Stimulated activated CD4-positive, alpha-beta T cell treated with anti-CD3 and anti-CD28 coated beads, Interleukin-1b, Interleukin-23, amount 100 ng/mL, for 48 hours (primary cell): ENCODE measurements at regions not wholly inside any gene's neighbourhood (a gene's known extent, or its start where the extent isn't known, plus 50 kb on each side); places are given as distances from the start of the nearest gene placed in this dataset.
"Not testable (repeated sequence)": the region's sequence is repeated elsewhere in the genome, so short reads cannot be mapped to it uniquely, and the experiment has no call there.

ENCODE experiments used
- DNase-seq: peaks from one replicate; pipeline ENCODE4 v3.0.0-alpha.2; 2020

- no peak for DNase-seq
Observed at GRCh38 chr2:105522645-105523044, 123.8 kb upstream of the FHL2 start.

DNA sequence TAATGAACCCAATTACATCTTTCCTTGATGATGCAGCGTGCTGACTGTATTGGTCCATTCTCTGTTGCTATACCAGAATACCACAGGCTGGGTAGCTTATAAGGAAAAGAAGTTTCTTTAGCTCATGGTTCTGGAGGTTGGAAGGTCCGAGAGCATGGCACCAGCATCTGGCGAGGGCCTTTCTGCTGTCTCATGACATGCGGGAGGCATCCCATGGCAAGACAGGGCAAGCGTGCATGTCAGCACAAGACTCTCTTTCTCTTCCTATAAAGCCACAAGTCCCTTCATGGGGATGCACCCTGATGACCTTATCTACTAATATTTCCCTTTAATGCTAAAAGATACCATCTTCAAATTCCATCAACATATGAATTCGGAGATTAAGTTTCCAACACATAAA lies 122.8 kb upstream of the FHL2 start:
- DNase-seq: no peak

DNA sequence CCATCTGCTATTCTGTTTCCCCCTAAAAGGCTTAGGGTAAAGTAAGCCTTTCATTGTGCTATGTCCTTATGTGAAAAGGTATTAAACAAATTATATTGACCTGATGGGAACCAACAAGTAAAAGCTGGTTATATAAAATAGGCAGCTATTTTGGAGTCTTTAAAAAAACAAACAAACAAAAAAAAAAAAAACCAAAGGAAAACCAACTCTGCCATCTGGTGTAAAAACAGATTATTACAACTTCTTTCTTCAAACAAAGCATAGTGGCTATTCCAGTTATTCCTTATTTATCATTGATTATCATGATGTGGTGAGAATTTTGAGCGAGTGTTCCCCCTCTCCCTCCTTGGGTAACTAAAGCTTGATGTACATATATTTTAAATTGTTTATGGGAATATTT lies 122.3 kb upstream of the FHL2 start:
- no peak for DNase-seq

DNA sequence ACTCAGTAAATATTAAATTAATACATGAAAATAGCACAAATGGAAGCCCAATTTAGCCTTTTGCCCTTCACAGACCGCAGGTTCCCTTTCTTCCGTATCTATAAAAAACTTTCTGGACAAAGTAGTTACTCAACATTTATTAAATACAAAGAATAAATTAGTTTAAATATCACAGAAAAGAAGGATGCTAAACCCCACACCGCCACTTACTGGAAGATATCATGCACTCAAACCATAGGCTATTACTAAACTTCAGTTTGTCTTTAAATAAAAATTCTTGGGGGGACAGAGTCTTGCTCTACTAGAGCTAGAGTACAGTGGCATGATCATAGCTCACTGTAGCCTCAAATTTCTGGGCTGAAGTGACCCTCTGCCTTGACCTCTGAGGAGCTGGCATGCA lies 120.7 kb upstream of the FHL2 start:
- no peak for DNase-seq

GRCh38 chr2:105518897-105519296 lies 120.0 kb upstream of the FHL2 start:
- no peak for DNase-seq

GRCh38 chr2:105517814-105518705 lies 119.2 kb upstream of the FHL2 start:
- no peak for DNase-seq

DNA sequence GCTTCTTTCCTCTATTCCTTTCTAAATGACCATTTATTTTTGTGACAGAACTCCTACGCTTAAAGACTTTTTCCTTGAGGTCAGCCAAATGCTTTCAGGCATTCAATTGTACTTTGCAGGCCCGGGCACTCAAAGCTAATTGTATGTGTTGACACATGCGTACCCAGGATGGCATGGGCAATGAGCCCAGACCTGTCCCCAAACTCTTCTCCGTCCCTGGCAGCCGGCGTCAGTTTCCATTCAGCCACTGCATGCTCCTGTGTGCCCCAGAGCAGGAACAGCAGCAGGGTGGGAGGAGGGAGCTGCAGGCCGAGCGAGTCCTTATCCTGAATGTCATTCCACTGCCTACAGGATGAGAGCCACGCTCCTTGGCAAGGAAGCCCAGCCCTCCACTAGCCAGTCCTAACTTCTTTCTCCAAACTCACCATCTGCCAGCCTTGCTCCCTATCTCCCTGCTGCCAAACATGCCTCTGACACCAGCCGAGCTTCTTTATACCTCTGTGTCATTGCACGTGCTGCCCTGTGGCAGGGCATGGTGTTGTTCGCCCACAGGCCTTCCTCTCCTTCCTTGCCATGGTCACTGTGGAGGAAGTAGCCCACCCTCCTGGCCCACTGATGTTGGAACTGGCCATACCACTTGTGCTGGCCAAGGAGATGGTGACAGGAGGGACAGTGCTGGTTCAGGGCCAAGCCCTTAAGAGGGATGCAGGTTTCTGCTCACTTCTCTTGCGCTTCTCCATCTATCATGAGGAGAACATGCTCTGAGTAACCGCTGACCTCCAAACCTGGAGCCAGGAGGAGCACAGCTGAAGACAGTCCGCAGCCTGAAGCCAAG lies 116.9 kb upstream of the FHL2 start:
- DNase-seq: no peak

DNA sequence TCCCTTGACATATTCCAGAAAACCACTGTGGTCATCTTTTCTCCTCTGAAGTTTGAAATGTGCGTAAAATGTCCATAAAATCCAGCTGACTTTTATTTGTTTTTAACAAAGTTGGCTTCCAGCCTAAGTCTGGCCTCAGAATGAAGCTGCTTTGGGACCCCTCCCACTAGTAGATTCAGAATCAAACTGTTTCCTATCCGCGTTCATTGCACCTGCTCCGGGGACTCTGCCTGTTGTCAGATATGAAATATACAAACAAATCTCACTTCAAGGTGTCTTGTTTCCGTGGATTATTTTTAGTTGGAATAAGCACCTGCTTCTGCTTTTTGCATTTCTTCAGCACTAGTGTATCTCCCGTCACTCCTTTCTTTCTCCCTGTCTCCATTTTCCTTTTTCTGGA lies 115.7 kb upstream of the FHL2 start:
- no peak for DNase-seq

- DNase-seq: no peak
Observed at GRCh38 chr2:105510761-105511528, 112.1 kb upstream of the FHL2 start.

- DNase-seq: no peak
Observed at GRCh38 chr2:105509269-105510086, 110.6 kb upstream of the FHL2 start.

DNA sequence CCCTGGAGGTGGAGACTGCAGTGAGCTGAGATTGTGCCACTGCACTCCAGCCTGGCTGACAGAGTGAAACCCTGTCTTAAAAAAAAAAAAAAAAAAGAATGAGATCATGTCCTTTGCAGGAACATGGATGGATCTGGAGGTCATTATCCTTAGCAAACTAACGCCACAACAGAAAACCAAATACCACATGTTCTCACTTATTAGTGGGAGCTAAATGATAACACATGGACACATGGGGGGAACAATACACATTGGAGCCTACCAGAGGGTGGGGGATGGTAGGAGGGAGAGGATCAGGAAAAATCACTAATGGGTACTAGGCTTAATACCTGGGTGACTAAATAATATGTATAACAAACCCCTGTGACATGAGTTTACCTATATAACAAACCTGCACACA lies 108.0 kb upstream of the FHL2 start:
- DNase-seq: not testable (repeated sequence)

GRCh38 chr2:105504459-105504858 lies 105.6 kb upstream of the FHL2 start:
- DNase-seq: no peak

DNA sequence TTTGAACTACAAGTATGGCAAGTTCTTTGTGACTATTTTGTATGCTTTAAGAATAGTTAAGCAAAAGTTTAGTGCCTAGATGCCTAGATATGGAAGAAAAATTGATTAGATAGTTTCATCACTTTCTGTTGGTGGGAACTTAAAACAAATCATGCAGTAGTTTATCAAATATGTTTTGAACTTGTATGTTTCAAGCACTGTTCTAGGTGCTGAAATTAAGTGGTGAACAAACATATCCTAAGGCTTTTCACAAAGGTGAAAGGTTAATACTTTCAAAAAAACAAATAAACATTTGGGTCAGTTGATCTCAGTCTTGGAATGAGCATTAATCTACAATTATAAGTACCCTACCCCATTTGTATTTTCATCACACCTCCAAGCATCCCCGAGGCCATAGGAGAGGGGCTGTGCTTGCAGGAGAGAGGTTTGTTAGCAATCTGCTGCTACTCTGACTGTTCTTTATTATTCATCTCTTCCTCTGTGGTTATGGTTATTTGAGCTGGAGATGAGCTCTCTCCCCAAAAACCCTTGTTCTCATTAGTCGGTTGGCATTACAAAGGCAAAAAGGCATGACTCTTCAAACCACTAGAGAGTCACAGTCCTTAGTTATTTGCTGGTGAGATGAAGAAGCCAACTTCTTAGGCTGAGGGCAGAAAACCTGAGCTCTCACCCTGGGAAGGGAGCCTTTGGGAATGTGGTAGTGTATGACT lies 103.9 kb upstream of the FHL2 start:
- DNase-seq: no peak

- no peak for DNase-seq
Observed at GRCh38 chr2:105498281-105498846, 99.5 kb upstream of the FHL2 start.

DNA sequence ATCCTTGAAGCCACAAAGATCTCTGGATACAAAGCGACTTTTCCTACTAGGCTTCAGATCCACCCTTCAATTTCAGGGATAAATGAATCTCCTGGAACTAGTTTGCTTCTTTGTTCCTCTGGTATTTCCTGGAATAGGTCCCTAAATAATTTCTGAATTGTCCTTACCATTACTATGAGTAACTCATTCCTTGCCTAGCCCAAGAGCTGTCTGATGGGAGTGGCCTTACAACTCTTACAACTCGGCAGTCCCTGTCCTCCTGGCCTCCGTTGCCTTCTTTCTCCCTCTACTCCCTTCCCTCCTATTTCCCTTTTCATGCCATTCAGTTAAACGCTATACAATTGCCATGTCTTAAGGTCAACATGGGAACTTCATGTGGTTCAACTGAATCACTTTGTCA lies 98.2 kb upstream of the FHL2 start:
- no peak for DNase-seq

DNA sequence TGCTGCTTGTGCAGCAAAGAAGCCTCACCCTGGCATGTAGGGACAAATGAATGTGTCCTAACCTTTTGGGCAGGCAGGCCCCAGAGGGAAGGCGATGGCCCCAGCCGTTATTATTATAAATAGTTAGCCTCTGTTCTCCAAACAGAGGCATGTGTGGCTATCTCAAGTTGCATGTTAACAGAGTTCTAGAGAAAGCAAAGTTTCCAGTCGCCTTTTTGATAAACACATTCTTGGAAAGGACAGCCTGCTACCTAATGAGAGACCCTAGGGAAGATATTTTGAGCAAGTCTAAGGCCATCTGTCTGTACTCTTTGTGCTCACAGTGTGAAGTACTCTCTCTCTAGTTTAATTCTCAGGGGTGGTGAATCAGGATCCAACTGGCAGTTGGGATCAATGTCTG lies 97.4 kb upstream of the FHL2 start:
- no peak for DNase-seq

DNA sequence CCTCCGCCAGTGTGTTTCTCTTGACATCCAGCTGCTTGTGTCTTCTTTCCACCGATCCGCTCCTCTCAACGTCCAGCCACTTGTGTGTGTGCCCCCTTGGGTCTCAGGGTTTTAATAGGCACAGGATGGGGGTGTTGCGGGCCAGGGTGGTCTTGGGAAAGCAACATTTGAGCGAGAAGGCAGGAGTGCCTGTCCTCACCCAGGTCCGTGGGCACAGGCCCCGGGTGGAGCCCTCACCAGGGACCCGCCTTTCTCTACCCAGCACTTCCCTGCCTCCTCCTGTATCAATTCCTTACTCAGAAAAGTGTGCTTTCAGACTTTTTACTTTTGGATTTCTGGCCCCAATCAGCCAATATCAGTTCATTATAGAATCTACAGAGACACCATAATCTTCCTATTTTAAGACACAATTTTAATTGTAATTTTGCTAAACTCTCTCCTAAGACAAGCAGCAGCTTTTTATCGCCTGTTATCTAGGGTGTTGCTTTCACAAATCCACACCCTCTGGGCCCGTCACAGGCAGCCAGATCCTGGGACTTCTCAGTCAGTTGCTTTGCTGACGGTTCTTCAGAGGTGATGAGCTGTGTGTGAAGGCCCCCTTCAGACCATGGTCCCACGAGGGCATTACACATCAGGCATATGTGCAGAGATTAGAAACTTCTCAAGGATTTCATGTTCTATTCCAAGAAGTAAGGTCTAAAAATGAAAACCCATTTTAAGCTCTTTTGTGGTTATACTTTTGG lies 96.0 kb upstream of the FHL2 start:
- no peak for DNase-seq

DNA sequence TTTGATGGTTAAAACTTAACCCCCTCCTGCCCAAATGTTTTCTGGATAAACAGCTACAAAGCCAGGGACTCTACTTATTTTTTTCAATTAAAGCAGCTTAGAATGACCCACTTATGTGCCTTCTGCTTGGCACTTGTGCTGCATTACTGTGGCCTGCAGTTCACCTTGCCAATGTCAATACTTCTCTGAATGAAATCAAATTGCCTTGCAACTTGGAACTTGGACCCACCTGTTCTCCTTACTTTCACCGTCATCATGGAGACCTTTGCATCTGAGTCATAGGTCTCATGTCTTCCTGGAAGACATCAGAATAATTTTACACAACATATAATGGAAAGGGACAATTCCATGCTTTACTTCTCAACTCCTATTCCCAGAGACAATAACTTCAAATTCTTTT lies 92.1 kb upstream of the FHL2 start:
- no peak for DNase-seq

- DNase-seq: no peak
Observed at GRCh38 chr2:105490204-105490603, 91.4 kb upstream of the FHL2 start.

DNA sequence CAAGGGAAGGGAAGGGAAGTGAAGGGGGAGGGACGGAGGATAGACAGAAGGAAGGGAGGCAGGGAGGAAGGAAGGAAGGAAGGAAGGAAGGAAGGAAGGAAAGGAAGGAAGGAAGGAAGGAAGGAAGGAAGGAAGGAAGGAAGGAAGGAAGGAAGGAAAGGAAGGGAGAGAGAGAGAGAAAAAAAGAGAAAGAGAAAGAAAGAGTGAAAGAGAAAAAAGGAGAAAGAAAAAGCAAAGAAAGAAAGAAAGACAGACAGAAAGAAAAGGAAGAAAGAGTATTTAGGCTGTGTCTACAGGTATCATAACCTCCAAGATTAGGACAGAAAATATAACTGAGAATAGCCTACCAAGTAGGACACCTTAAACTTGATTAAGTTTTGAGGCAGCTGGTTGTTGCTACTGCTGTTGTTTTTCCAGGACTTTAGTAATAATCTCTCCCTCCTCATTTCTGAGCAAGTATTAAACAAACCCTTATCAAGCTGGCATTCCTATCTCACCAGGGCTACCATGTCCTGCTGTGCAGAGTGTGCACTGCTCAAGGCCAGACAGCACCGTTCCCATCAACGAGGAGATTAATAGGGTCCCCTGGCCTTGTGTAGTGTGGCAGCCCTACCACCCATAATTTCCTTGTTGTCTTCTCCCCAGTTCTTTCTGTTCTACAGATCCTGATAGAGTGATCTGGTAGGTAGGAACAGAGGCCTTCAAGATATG lies 90.5 kb upstream of the FHL2 start:
- no peak for DNase-seq
